SU-DHL-6 (cell line): ENCODE measurements at regions not wholly inside any gene's neighbourhood (a gene's known extent, or its start where the extent isn't known, plus 50 kb on each side); places are given as distances from the start of the nearest gene placed in this dataset.

ENCODE experiments used
- H2AFZ ChIP-seq: fragments of 200-600 bp; sonication (generic); 2 replicates; pipeline ENCODE4 v1.6.1; 2014; ENCODE audit warnings: low read depth, mild to moderate bottlenecking, moderate library complexity, mixed read lengths, antibody characterized with exemption, low read length; ENCODE audit not compliant: severe bottlenecking
- H3F3A ChIP-seq: fragments of 200-600 bp; shearing (Covaris generic); 2 replicates; pipeline ENCODE4 v1.6.0; 2016; ENCODE audit warnings: antibody characterized with exemption, mild to moderate bottlenecking; ENCODE audit not compliant: insufficient read depth
- H3K27ac ChIP-seq: fragments of 200-600 bp; sonication (generic); 2 replicates; pipeline ENCODE4 v1.5.1; 2016; ENCODE audit warnings: low read depth, mild to moderate bottlenecking, low read length, moderate library complexity, mixed read lengths
- H3K27me3 ChIP-seq: fragments of 200-600 bp; sonication (generic), shearing (Covaris generic); 2 replicates; pipeline ENCODE4 v1.6.0; 2014; ENCODE audit warnings: mild to moderate bottlenecking, low read length
- H3K36me3 ChIP-seq: fragments of 200-600 bp; sonication (generic); 2 replicates; pipeline ENCODE4 v1.6.1; 2014; ENCODE audit warnings: mild to moderate bottlenecking, low read length, mixed read lengths
- H3K4me2 ChIP-seq: fragments of 300-600, 200-600 bp; shearing (Covaris generic), sonication (generic); 2 replicates; pipeline ENCODE4 v1.6.0; 2014; ENCODE audit warnings: low read length, low read depth, mild to moderate bottlenecking; ENCODE audit not compliant: poor library complexity, severe bottlenecking
- H3K4me3 ChIP-seq: fragments of 200-600 bp; sonication (generic); 2 replicates; pipeline ENCODE4 v1.5.1; 2014; ENCODE audit warnings: antibody characterized with exemption, low read length, mild to moderate bottlenecking, mixed read lengths; ENCODE audit not compliant: insufficient read depth, poor library complexity, severe bottlenecking
- H3K79me2 ChIP-seq: fragments of 200-600 bp; sonication (generic); 2 replicates; pipeline ENCODE4 v1.6.1; 2014; ENCODE audit warnings: mild to moderate bottlenecking, low read length, moderate library complexity; ENCODE audit not compliant: insufficient read depth
- H3K9ac ChIP-seq: fragments of 200-600 bp; sonication (generic); 2 replicates; pipeline ENCODE4 v1.7.0; 2014; ENCODE audit warnings: mild to moderate bottlenecking, low read length
- H3K9me2 ChIP-seq: fragments of 200-600 bp; sonication (generic); replicated peaks from 2 replicates; pipeline ENCODE4 v1.6.1; 2014; ENCODE audit warnings: low read length; ENCODE audit not compliant: insufficient read depth
- H3K9me3 ChIP-seq: fragments of 200-600 bp; sonication (generic); 2 replicates; pipeline ENCODE4 v1.6.1; 2014; ENCODE audit warnings: low read length, mixed read lengths; ENCODE audit not compliant: insufficient read depth
- H4K20me1 ChIP-seq: fragments of 200-600 bp; sonication (generic); 2 replicates; pipeline ENCODE4 v1.6.1; 2014; ENCODE audit warnings: low read depth, mild to moderate bottlenecking, antibody characterized with exemption, low read length, moderate library complexity, mixed read lengths
- EZH2phosphoT487 ChIP-seq: fragments of 200-600 bp; sonication (generic), shearing (Covaris generic); conservative IDR thresholded peaks from 2 replicates; pipeline ENCODE4 v1.6.1; 2018; ENCODE audit warnings: mild to moderate bottlenecking, antibody characterized with exemption, low read length, moderate library complexity, mixed read lengths
- TF ChIP-seq, protein P1 (sequence below): fragments of 200-600 bp; sonication (generic); IDR thresholded peaks from one replicate; pipeline ENCODE4 v1.5.1; 2017; ENCODE audit warnings: antibody characterized with exemption, mild to moderate bottlenecking, low read length, moderate library complexity; ENCODE audit not compliant: insufficient read depth, poor library complexity, severe bottlenecking

DNA sequence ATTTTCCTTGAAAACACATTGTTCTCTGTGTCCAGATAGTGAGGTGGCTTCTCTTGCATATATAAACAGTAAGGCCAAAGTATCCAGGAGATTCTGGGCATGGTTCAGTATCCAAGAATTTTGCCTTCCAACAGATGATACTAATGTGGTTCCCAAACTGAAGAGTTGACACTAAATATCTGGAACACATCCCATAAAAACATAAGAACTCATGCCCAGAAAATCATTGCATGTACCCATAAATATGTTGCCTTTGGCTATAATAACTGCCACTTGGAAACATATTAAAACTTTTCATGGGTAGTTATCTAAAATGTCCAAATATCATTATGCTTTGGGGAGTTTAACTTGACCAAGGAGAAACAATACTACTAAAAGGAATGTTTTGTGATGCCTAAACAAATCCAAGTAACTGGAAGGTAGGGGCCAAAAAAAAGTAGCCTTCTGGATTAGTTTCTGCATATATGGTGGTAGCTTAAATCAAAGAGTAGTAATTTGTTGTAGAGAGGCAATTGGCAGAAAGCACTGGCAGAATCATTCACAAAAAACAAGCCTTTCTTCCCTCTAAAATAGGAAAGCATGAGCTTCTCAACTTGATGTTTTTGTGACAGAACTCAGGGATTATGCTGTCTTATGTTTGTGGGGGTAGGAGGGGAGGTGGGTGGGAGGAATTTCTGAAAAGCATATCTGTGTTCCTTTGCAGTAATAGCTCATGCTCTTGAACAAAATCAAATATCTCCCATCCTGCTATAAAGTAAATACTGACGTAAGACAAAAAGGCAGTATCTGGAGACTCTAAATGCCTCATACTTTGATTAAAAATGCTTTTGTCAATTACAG lies 753.9 kb downstream of the TUSC7 start:
- Histone ChIP-seq H3K9me2 (no peaks in the 10 kb centered on the region), H3K36me3 (no peaks in the 10 kb centered on the region), H3F3A (no peaks in the 10 kb centered on the region)

DNA sequence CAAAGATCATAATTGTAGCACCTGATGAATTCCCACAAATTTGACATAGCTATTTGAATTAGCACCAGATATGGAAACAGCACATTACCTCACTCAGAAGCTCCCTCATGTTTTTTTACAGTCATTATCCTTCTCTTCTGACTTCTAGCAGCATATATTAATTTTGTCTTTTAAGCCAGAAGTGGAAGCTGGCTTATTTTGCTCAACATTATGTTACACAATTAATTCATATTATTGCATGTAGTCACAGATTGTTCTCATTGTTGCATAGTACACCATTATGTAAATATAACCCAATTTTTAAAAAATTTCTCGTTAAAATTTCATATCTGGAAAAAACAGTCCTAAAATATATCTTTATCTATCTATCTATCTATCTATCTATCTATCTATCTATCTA lies 762.3 kb downstream of the TUSC7 start:
- H3K27me3 ChIP-seq: no peaks in the 10 kb centered on the region
- no peak overlapping the region for H3K27ac ChIP-seq
- no peak overlapping the region for H2AFZ ChIP-seq
- H3K4me2 ChIP-seq: no peak overlapping the region
- TF ChIP-seq EZH2phosphoT487: no peak
- TF ChIP-seq, protein P1, sequence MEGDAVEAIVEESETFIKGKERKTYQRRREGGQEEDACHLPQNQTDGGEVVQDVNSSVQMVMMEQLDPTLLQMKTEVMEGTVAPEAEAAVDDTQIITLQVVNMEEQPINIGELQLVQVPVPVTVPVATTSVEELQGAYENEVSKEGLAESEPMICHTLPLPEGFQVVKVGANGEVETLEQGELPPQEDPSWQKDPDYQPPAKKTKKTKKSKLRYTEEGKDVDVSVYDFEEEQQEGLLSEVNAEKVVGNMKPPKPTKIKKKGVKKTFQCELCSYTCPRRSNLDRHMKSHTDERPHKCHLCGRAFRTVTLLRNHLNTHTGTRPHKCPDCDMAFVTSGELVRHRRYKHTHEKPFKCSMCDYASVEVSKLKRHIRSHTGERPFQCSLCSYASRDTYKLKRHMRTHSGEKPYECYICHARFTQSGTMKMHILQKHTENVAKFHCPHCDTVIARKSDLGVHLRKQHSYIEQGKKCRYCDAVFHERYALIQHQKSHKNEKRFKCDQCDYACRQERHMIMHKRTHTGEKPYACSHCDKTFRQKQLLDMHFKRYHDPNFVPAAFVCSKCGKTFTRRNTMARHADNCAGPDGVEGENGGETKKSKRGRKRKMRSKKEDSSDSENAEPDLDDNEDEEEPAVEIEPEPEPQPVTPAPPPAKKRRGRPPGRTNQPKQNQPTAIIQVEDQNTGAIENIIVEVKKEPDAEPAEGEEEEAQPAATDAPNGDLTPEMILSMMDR: no peak
- H3K36me3 ChIP-seq: no peaks in the 10 kb centered on the region
- H3K9me3 ChIP-seq: no peaks in the 10 kb centered on the region
- H4K20me1 ChIP-seq: no peaks in the 10 kb centered on the region
- H3K4me3 ChIP-seq: no peak overlapping the region
- no peaks in the 10 kb centered on the region for H3F3A ChIP-seq
- H3K79me2 ChIP-seq: no peaks in the 10 kb centered on the region
- no peaks in the 10 kb centered on the region for H3K9me2 ChIP-seq
- H3K9ac ChIP-seq: no peak overlapping the region

More for the DNA sequence above, 753.9 kb downstream of the TUSC7 start:
- H3K79me2 ChIP-seq: no peaks in the 10 kb centered on the region
- TF ChIP-seq, protein P1: no peak
- TF ChIP-seq EZH2phosphoT487: no peak
- H2AFZ ChIP-seq: no peak overlapping the region
- no peak overlapping the region for H3K4me3 ChIP-seq
- H4K20me1 ChIP-seq: no peaks in the 10 kb centered on the region
- H3K27me3 ChIP-seq: no peaks in the 10 kb centered on the region
- H3K4me2 ChIP-seq: no peak overlapping the region
- no peak overlapping the region for H3K9ac ChIP-seq
- H3K27ac ChIP-seq: no peak overlapping the region
- no peaks in the 10 kb centered on the region for H3K9me3 ChIP-seq

DNA sequence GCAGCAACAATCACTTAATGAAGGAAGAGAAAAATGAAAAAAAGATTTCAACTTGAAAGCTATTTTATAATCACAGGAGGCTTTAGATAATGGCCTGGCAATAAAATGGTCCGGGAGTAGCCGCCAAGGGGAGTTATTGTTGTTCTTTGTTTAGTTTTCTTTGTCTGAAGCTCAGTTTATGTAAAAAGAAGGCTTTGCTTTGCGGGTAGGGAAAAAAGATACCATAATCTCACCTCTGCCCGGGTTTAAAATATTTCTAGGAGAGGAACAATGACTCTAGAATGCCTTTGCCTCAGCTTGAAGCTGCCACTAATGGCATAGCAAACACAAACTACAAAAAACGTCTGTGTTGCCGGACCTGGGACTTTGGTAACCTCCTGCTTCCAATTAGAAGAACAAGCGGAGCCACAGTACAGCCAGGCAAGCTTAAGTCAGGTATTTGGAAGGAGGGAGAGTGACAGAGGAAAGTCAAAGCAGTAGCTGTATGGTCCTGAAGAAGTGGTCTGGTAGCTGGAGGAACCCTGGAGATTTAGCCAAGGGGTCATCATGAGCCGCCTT lies 764.5 kb downstream of the TUSC7 start:
- Histone ChIP-seq H3K79me2 (no peaks in the 10 kb centered on the region), H3K27me3 (no peaks in the 10 kb centered on the region), H3K9me2 (no peaks in the 10 kb centered on the region), H3K27ac (no peak overlapping the region), H3K4me3 (no peak overlapping the region), H3K9ac (no peak overlapping the region), H2AFZ (no peak overlapping the region), H3K9me3 (no peaks in the 10 kb centered on the region), H3K36me3 (no peaks in the 10 kb centered on the region), H3K4me2 (no peak overlapping the region), H3F3A (no peaks in the 10 kb centered on the region), H4K20me1 (no peaks in the 10 kb centered on the region)
- no peak for TF ChIP-seq EZH2phosphoT487

DNA sequence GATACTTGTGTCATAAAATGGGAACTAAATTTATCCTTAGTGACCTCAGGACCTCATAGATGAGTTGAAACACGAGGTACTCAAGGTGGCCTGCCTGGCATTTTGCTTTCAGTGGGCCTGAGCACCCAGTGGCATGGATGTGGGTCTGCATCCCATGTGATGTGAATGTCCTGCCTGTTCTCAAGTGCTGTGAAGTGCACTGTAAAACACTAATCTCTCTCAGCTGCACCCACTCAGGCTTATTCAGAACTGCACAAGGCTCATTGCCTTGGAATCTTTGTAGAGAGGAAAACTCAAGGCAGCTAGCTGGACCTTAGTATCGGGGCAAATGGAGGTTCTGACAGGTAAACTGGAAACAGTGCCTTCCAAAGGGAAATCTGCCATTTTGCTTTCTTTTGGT lies 767.0 kb downstream of the TUSC7 start:
- no peak for TF ChIP-seq EZH2phosphoT487
- TF ChIP-seq, protein P1: no peak
- no peaks in the 10 kb centered on the region for H3K9me3 ChIP-seq
- no peaks in the 10 kb centered on the region for H3K27me3 ChIP-seq
- H2AFZ ChIP-seq: no peak overlapping the region
- H3K4me3 ChIP-seq: no peak overlapping the region
- no peaks in the 10 kb centered on the region for H3K9me2 ChIP-seq
- H3K4me2 ChIP-seq: no peak overlapping the region
- no peaks in the 10 kb centered on the region for H3K36me3 ChIP-seq
- no peaks in the 10 kb centered on the region for H4K20me1 ChIP-seq
- H3K27ac ChIP-seq: no peak overlapping the region
- no peak overlapping the region for H3K9ac ChIP-seq
- H3F3A ChIP-seq: no peaks in the 10 kb centered on the region
- no peaks in the 10 kb centered on the region for H3K79me2 ChIP-seq
